GM12891 (cell line): ENCODE measurements at regions not wholly inside any gene's neighbourhood (a gene's known extent, or its start where the extent isn't known, plus 50 kb on each side); places are given as distances from the start of the nearest gene placed in this dataset.

ENCODE experiments used
- PAX5 ChIP-seq: IDR thresholded peaks from 2 replicates; pipeline ENCODE4 v1.6.1; 2011; ENCODE audit warnings: low read length, moderate library complexity, mild to moderate bottlenecking; ENCODE audit not compliant: insufficient read depth, severe bottlenecking
- POLR2A ChIP-seq: IDR thresholded peaks from 2 replicates; pipeline ENCODE4 v1.6.1; 2011; ENCODE audit warnings: low read depth, low read length, control low read depth

DNA sequence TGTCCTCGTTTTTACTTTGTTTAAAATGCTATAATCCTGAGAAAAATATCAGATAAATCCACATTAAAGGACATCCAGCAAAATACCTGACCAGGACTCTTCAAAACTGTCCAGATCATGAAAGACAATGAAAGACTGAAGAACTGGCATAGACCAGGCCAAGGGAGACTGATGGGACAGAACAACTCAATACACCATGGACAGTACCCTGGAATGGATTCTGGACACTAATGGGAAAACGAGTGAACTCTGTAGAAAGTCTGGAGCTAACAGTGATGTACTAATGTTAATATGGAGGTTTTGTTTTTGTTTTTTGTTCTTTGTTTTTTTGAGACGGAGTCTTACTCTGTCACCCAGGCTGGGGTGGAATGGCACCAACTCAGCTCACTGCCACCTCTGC, 461.4 kb downstream of the CD83 start:
- TF ChIP-seq POLR2A (no peak), PAX5 (no peak)
